Neural cell (in vitro differentiated cells): ENCODE measurements at regions not wholly inside any gene's neighbourhood (a gene's known extent, or its start where the extent isn't known, plus 50 kb on each side); places are given as distances from the start of the nearest gene placed in this dataset.

Experiments used
- CTCF ChIP-seq: fragments of 450-650 bp; IDR thresholded peaks from 2 replicates; pipeline ENCODE4 v1.5.1; 2014; ENCODE audit warnings: antibody characterized with exemption, mild to moderate bottlenecking, moderate library complexity; ENCODE audit not compliant: poor library complexity, severe bottlenecking
- EP300 ChIP-seq: fragments of 450-650 bp; conservative IDR thresholded peaks from 2 replicates; pipeline ENCODE4 v1.6.1; 2014; ENCODE audit warnings: antibody characterized with exemption, mild to moderate bottlenecking, moderate library complexity; ENCODE audit not compliant: poor library complexity, severe bottlenecking
- EZH2 ChIP-seq: fragments of 200-600, 300-800 bp; shearing (Covaris generic), sonication (generic); IDR thresholded peaks from 2 replicates; pipeline ENCODE4 v1.6.1; 2014; ENCODE audit warnings: antibody characterized with exemption, low read length, borderline replicate concordance, mild to moderate bottlenecking; ENCODE audit not compliant: insufficient read depth, poor library complexity, severe bottlenecking
- MXI1 ChIP-seq: fragments of 450-650 bp; conservative IDR thresholded peaks from 2 replicates; pipeline ENCODE4 v1.6.1; 2014; ENCODE audit warnings: antibody characterized with exemption, mild to moderate bottlenecking; ENCODE audit not compliant: poor library complexity, severe bottlenecking
- POLR2AphosphoS5 ChIP-seq: IDR thresholded peaks from 2 replicates; pipeline ENCODE4 v1.6.1; 2012
- RAD21 ChIP-seq: fragments of 450-650 bp; conservative IDR thresholded peaks from 2 replicates; pipeline ENCODE4 v1.6.1; 2014; ENCODE audit warnings: antibody characterized with exemption, mild to moderate bottlenecking, moderate library complexity
- REST ChIP-seq: IDR thresholded peaks from 2 replicates; pipeline ENCODE4 v1.6.1; 2012; ENCODE audit warnings: borderline replicate concordance
- SMC3 ChIP-seq: fragments of 450-650 bp; conservative IDR thresholded peaks from 2 replicates; pipeline ENCODE4 v1.6.1; 2014; ENCODE audit warnings: antibody characterized with exemption, mild to moderate bottlenecking, moderate library complexity; ENCODE audit not compliant: poor library complexity
- TAF1 ChIP-seq: IDR thresholded peaks from 2 replicates; pipeline ENCODE4 v1.6.1; 2012; ENCODE audit warnings: low read depth

GRCh38 chr16:51705142-51705541 lies 554.1 kb upstream of the SALL1 start:
- no peak for TF ChIP-seq EZH2
- no peak for TF ChIP-seq CTCF
- no peak for TF ChIP-seq SMC3
- no peak for TF ChIP-seq REST
- TF ChIP-seq EP300: no peak
- TF ChIP-seq POLR2AphosphoS5: no peak
- no peak for TF ChIP-seq RAD21
- TF ChIP-seq TAF1: no peak
- no peak for TF ChIP-seq MXI1
